HG03342 (cell line): ENCODE measurements at regions not wholly inside any gene's neighbourhood (a gene's known extent, or its start where the extent isn't known, plus 50 kb on each side); places are given as distances from the start of the nearest gene placed in this dataset.

Source experiments
- ATAC-seq: cut with Tn5 transposase; IDR thresholded peaks from one replicate; pipeline ENCODE4 v1.9.1; 2021; ENCODE audit warnings: mild to moderate bottlenecking, moderate library complexity; ENCODE audit not compliant: unreplicated experiment

DNA sequence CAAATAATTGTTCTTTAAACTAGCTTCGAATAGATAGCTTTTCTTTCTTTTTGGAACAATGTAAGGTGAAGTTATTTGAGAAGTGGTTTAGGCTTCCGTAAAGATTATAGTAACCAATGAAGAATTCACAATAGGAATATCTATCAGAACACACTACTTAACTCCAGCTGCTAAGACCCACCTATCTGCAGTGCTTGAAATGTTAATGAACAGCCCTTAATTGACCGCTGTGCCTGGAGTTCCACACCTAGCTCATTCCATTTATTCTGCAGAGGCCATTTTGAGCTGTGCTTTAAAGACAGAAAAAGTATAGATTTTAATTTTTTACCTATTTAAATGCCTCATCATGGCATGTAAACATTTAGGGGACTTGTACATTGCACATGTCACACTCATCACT is 83.3 kb upstream of the APCDD1 start:
- ATAC-seq: no peak

GRCh38 chr18:10374195-10374594 is 80.2 kb upstream of the APCDD1 start:
- no peak for ATAC-seq

GRCh38 chr18:10374636-10375293 is 79.7 kb upstream of the APCDD1 start:
- no peak for ATAC-seq

GRCh38 chr18:10376731-10377130 is 77.7 kb upstream of the APCDD1 start:
- ATAC-seq: no peak

- ATAC-seq: no peak
These were observed 76.5 kb upstream of the APCDD1 start for GRCh38 chr18:10377956-10378355.

DNA sequence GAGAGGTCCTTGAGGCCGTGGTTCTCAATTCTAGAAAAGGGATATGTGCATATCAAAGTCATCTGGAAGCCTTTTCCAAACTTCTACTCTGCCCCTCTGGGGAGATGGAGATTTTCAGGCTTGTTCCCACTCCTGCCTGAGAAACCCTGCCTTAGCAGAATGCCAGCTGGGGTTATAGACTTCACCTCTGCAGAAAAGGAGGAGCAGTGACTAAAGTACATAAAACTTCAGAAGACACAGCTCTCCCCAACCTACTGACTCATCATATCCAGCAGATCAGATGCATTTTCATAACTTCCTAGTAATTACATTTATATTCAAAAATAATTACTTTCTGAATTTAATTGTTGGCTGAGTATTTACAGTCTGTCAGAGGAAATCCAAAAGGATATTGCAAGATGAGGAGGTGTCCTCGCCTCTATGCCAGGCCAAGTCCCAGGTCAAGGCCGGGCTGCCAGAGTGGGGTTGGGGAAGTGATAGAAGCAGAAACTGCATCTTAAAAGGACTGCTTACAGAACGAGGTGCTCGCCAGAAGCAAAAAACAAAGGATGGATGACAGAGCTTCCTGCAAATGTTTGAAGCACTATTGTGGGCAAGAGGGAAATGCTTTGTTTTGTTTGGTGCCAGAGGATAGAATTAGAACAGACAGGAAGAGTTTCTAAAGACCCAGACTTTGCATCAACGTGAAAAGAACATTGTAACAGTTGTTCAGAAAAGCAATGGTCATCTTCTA is 75.6 kb upstream of the APCDD1 start:
- ATAC-seq: no peak

DNA sequence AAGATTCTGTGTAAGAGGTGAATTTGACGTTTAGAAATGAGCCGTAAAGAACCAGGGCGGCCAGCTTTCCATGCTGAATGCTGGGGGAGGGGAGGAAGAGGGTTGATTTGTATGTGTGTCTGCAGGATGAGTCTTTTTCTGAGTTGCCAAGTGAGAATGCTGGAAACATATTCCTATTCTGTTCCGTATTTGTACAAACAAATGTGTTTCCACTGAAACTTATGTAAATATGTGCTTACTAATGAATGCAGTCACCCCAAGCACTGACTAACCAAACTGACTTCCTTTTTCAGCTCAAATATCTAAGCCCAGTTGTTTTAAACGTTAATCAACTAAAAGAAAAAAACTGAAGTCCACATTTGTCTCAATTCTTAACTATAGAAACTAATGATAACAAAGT is 74.9 kb upstream of the APCDD1 start:
- no peak for ATAC-seq

- ATAC-seq: no peak
These were observed 72.9 kb upstream of the APCDD1 start for GRCh38 chr18:10381516-10381915.

DNA sequence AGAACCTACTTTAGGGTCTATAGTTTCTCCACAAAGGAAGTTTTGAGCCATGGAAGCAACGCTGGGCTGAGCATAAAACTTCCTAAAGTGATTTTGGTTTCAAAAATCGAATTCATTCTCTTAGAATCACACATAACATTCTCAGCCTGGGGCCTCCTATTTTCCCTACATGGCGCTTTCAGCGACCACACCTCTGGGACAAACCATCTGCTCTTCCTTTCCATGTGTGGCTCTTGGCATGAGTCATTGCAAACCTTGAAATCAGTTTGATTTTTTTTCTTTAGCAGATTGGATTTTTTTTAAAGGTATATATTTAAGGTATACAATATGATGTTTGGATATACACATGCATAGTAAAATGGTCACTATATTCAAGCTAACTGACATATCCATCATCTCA is 72.5 kb upstream of the APCDD1 start:
- ATAC-seq: no peak

DNA sequence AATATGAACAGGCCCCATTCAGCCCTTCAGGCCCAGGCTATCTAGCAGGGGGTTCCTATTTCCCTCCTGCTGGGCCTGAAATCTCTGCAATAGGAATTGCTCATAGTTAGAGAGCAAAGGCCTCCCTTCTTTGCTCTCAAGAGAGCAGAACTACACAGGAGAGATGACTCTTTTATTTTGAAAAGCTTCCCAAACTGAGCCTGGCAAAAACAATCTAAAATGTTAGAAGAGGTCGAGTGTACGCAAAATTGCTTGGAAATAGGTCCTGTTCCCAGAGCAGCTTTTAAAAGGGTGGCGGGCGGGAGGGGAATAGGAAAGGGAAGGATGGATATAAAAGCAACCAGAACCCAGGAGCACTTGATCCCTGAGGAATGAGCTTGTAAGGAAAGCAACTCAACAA is 68.4 kb upstream of the APCDD1 start:
- no peak for ATAC-seq

- ATAC-seq: no peak
These were observed 67.5 kb upstream of the APCDD1 start for GRCh38 chr18:10386956-10387355.

DNA sequence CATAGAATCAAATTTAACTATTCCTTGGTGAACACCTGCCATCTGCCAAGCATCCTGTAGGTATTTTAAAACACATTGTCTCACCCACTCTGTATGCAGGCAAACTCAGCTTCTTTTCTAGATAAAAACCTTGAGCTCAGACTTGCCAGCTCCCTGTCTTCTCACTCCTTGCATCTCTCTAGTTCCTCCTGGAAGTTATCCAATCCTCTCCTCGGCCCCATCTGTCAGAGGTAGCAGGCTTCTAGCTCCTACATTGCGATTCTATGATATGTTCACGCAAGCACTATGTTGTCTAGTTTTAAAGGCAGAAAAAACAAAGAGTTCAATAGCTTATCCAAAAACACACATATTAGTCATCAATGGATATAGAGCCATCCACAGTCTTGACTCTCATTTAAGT is 67.0 kb upstream of the APCDD1 start:
- no peak for ATAC-seq

DNA sequence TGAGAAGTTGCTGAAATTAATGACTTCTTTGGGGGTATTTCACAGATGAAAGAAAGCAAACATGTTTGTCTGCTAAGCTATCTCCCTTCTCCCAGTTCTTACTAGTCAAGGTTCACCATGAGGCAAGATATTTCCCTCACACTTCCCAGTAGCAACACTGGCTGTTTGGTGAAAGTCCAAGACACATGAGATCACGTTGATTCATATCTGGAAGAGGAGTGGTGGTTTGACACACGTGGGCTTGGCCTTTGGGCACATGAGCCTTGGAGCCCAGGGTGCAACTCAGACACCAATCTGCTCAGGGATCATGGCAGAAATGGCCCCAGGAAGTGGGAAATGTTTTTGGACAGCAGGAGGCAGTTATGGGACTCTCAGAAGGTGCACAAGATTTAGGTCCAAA is 66.1 kb upstream of the APCDD1 start:
- no peak for ATAC-seq

DNA sequence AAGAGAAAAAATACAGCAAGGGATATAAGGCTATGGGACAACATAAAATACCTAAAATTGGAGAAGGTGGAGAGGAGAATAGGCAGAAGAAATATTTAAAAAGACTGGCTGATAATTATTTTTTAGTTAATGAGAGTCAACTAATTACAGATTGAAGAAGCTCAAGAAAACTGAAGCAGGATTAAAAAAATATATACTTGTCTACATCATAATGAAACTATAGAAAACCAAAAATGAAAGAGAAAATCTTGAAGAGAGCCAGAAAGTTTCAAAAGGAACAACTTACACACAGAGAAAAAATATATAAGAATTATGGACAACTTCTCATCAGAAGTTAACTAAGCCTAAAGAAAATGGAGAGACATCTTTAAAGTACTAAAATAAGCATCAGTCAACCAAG is 62.9 kb upstream of the APCDD1 start:
- peak; percentile 66 for ATAC-seq

DNA sequence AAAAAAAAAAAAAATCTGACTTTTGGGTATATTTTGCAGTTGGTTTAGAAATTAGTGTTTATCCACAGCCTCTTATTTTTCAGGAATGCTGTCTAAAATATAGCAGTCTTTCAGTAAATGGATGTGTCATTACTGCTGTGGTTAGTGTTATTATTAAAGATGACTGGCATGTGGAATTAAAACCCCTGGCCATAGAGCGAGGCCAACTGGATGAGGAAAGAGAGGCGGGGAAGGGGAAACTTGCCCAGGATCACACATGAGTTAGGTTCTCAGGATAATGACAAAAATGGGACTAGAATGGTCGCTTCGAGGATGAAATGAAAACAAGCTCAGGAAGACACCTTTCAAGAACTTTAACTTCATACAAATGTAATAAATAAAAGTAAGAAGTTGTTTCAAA is 57.4 kb upstream of the APCDD1 start:
- ATAC-seq: no peak

DNA sequence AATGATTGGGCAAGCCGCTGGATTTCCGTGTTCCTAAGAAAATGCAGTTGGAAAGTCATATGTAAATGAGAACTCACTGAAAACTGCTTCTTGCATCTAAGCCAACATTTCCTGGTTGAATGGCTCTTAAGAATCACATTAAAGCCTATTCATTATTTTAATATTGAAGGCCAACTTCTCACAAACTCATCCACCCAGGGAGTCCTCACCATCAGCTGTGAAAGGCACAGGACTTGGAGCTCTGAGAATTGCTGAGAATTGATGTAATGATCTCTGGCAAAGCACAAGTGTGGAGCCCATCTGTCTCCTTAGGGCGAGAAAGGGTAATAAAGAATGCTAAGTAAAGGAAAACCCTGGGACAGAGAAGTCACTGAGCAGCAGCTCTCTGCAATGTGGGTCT is 55.9 kb upstream of the APCDD1 start:
- ATAC-seq: no peak

- ATAC-seq: no peak
These were observed 55.0 kb upstream of the APCDD1 start for GRCh38 chr18:10399465-10399864.

DNA sequence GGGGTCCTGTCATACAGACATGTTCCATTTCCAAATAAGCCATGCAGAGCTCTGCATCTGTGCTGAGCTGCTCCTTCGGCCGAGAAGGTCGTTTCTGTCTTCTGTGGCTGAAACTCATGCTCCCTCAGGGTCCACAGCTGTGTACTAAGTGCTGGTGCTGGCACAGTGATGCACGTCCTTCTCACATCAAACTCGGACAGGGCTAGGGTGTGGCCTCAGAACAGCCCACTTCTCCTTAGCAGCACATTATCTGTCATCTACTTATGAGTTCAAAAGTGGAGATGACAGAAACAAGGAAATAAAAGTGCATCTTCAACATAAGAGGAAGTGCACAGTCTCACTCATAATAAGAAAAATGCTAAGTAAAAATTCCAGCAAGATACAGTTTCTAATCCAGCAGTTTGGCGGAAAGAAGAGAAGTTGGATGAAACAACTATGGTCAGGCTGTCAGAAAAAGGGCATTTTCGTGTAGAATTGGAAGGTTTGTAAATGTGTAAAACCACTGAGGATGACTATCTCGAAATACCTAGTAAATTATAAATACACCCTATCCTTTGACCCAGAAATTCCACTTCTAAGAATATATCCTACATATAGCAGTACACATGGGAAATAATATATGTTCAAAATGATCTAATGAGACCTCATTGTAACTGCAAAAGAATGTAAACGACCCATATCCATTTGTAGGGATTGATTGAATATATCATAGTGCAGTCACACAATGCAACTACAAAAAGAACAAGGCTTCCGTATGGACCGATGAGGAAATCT is 53.7 kb upstream of the APCDD1 start:
- ATAC-seq: no peak

- ATAC-seq: no peak
These were observed 52.9 kb upstream of the APCDD1 start for GRCh38 chr18:10401521-10401920.

- no peak for ATAC-seq
These were observed 52.5 kb upstream of the APCDD1 start for GRCh38 chr18:10401930-10402329.

DNA sequence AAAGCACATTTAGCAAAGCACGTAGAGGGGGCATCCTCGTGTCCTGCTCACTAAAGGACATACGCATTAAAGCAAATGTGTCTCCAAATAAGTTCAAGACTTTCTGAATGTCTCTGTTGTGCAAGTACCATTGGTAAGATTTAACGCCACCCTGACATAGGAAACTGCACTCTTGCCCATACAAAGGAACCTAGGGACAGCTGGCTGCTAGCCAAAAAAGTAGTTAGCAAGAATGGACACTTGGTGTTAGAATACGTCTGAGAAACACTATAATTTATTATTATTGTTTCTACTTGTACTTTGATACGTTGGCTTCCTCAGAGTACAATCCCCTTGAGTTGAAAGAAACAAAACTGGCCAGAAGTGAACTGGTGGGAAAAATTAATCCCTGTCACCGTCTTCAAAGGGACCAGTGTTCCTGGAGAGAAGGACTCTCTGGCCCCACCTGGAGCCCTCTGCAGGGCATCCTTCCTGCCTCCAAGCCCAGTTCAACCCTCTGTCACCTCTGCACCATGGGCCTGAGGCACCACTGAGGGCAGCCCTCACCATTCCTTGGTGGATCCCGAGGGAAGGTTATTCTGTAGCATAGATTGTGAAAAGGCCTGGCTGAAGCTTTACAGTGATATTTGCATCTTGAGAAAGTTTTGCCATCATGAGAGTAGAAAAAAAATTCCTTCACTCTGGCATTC is 51.4 kb upstream of the APCDD1 start:
- ATAC-seq: no peak
